ENCODE measurements at regions not wholly inside any gene's neighbourhood (a gene's known extent, or its start where the extent isn't known, plus 50 kb on each side); places are given as distances from the start of the nearest gene placed in this dataset.

DNA sequence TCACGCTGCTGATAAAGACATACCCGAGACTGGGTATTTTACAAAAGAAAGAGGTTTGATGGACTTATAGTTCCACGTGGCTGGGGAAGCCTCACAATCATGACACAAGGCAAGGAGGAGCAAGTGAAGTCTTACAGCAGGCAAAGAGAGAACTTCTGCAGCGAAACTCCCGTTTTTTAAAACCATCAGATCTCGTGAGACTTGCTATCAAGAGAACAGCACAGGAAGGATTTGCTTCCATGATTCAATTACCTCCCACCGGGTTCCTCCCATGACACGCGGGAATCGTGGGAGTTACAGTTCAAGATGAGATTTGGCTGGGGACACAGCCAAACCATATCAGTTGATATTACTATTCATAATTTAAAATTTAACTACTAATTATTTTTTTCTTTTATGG, 157.3 kb upstream of the ATXN1 start:
- Histone ChIP-seq H3K9me3 (no peaks in the 10 kb centered on the region; the same call in 2 of the 3 replicates), H3K27ac (no peak overlapping the region), H3K4me1 (no peaks in the 10 kb centered on the region), H3K4me2 (no peak overlapping the region), H3K4me3 (no peak overlapping the region)
- TF ChIP-seq TFCP2L1 (CRISPR knock-in tag; IDR thresholded peaks at IDR 0.05) (no peak), SREBF2 (IDR thresholded peaks at IDR 0.05) (no peak), MAZ (IDR thresholded peaks at IDR 0.05; ENCODE audit: borderline replicate concordance, low read depth, low read length) (no peak), CHD4 (IDR thresholded peaks at IDR 0.05; ENCODE audit: borderline replicate concordance) (no peak), HOXB5 (CRISPR knock-in tag; IDR thresholded peaks at IDR 0.05) (no peak), NPAS2 (CRISPR knock-in tag; IDR thresholded peaks at IDR 0.05; ENCODE audit: borderline replicate concordance) (no peak), KDM5A (IDR thresholded peaks at IDR 0.05) (no peak), FOXS1 (CRISPR knock-in tag; IDR thresholded peaks at IDR 0.05) (no peak), ZC3H11A (IDR thresholded peaks at IDR 0.05) (no peak), EHMT2 (IDR thresholded peaks at IDR 0.05; ENCODE audit: low read depth) (no peak), EP300 (IDR thresholded peaks at IDR 0.05) (no peak), KDM1A (IDR thresholded peaks at IDR 0.05; ENCODE audit: low read depth) (no peak), ZSCAN20 (CRISPR knock-in tag; IDR thresholded peaks at IDR 0.05) (no peak), CEBPB (IDR thresholded peaks at IDR 0.05) (no peak), RARB (CRISPR knock-in tag; IDR thresholded peaks at IDR 0.05) (no peak), NR3C1 (IDR thresholded peaks at IDR 0.05) (no peak), RAD21 (conservative IDR thresholded peaks at IDR 0.05 in 1 of 2, IDR thresholded peaks at IDR 0.05 in 1 of 2) (no peak)
- TF ChIP-seq, protein P1, sequence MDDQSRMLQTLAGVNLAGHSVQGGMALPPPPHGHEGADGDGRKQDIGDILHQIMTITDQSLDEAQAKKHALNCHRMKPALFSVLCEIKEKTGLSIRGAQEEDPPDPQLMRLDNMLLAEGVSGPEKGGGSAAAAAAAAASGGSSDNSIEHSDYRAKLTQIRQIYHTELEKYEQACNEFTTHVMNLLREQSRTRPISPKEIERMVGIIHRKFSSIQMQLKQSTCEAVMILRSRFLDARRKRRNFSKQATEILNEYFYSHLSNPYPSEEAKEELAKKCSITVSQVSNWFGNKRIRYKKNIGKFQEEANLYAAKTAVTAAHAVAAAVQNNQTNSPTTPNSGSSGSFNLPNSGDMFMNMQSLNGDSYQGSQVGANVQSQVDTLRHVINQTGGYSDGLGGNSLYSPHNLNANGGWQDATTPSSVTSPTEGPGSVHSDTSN (IDR thresholded peaks at IDR 0.05): no peak
- TF ChIP-seq, protein P2, sequence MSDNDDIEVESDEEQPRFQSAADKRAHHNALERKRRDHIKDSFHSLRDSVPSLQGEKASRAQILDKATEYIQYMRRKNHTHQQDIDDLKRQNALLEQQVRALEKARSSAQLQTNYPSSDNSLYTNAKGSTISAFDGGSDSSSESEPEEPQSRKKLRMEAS (IDR thresholded peaks at IDR 0.05): no peak
- TF ChIP-seq, protein P3, sequence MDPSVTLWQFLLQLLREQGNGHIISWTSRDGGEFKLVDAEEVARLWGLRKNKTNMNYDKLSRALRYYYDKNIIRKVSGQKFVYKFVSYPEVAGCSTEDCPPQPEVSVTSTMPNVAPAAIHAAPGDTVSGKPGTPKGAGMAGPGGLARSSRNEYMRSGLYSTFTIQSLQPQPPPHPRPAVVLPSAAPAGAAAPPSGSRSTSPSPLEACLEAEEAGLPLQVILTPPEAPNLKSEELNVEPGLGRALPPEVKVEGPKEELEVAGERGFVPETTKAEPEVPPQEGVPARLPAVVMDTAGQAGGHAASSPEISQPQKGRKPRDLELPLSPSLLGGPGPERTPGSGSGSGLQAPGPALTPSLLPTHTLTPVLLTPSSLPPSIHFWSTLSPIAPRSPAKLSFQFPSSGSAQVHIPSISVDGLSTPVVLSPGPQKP (IDR thresholded peaks at IDR 0.05; ENCODE audit: low read depth, low read length): no peak
- WGBS (ENCODE audit: missing lambda C conversion rate): 70% methylated on average over 10 of the region's 10 CpGs
- no peak for FAIRE-seq
- CTCF ChIA-PET: no interaction called here
- POLR2A ChIA-PET: no interaction called here
- DNase-seq (ENCODE audit: low read depth in 1 of 2, low spot score in 1 of 2): peak in 1 of 2 experiments; percentile 5
- no peak for ATAC-seq

DNA sequence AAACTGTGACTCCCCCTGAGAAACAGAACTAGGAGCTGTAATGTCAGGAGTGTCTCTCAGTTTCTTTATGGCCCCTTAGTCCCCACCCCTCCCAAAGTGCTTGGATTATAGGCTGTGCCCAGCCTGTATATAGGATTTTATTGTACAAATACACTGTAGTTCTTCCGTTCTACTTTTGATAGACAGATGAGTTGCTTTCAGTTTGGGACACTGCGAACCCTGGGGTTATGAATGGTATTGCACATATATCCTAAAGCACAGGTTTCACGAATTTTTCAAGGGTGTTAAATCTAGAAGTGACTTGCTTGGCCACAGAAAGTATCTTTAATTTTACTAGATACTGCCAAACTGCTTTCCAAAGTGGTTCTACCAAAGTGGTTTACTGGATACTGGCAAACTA, 152.9 kb upstream of the ATXN1 start:
- Histone ChIP-seq H3K9me3 (peaks cover 3% of the 10 kb centered on the region; the same call in 1 of the 3 replicates), H3K4me1 (no peaks in the 10 kb centered on the region), H3K27ac (no peak overlapping the region), H3K4me2 (no peak overlapping the region), H3K4me3 (no peak overlapping the region)
- CTCF ChIA-PET: no interaction called here
- 38% methylated on average over 3 of the region's 3 CpGs for WGBS (ENCODE audit: missing lambda C conversion rate)
- POLR2A ChIA-PET: no interaction called here
- FAIRE-seq: no peak
- DNase-seq (ENCODE audit: low read depth in 1 of 2, low spot score in 1 of 2): no peak
- ATAC-seq: no peak
- TF ChIP-seq FOSB (CRISPR knock-in tag; IDR thresholded peaks at IDR 0.05): no peak
- TF ChIP-seq RNF2 (IDR thresholded peaks at IDR 0.05; ENCODE audit: borderline replicate concordance, low read depth): no peak
- TF ChIP-seq GATA3 (IDR thresholded peaks at IDR 0.05; ENCODE audit: borderline replicate concordance): no peak
- TF ChIP-seq, protein P4, sequence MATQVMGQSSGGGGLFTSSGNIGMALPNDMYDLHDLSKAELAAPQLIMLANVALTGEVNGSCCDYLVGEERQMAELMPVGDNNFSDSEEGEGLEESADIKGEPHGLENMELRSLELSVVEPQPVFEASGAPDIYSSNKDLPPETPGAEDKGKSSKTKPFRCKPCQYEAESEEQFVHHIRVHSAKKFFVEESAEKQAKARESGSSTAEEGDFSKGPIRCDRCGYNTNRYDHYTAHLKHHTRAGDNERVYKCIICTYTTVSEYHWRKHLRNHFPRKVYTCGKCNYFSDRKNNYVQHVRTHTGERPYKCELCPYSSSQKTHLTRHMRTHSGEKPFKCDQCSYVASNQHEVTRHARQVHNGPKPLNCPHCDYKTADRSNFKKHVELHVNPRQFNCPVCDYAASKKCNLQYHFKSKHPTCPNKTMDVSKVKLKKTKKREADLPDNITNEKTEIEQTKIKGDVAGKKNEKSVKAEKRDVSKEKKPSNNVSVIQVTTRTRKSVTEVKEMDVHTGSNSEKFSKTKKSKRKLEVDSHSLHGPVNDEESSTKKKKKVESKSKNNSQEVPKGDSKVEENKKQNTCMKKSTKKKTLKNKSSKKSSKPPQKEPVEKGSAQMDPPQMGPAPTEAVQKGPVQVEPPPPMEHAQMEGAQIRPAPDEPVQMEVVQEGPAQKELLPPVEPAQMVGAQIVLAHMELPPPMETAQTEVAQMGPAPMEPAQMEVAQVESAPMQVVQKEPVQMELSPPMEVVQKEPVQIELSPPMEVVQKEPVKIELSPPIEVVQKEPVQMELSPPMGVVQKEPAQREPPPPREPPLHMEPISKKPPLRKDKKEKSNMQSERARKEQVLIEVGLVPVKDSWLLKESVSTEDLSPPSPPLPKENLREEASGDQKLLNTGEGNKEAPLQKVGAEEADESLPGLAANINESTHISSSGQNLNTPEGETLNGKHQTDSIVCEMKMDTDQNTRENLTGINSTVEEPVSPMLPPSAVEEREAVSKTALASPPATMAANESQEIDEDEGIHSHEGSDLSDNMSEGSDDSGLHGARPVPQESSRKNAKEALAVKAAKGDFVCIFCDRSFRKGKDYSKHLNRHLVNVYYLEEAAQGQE (IDR thresholded peaks at IDR 0.05): no peak
- no peak for TF ChIP-seq ZSCAN20 (CRISPR knock-in tag; IDR thresholded peaks at IDR 0.05)
- no peak for TF ChIP-seq CHD2 (IDR thresholded peaks at IDR 0.05; ENCODE audit: low read length, partially characterized antibody)
- TF ChIP-seq EHF (CRISPR knock-in tag; IDR thresholded peaks at IDR 0.05): no peak
- no peak for TF ChIP-seq PHF8 (IDR thresholded peaks at IDR 0.05; ENCODE audit: borderline replicate concordance, low read depth)
- no peak for TF ChIP-seq HOXB13 (CRISPR knock-in tag; IDR thresholded peaks at IDR 0.05; ENCODE audit: low read depth)
- TF ChIP-seq, protein P5, sequence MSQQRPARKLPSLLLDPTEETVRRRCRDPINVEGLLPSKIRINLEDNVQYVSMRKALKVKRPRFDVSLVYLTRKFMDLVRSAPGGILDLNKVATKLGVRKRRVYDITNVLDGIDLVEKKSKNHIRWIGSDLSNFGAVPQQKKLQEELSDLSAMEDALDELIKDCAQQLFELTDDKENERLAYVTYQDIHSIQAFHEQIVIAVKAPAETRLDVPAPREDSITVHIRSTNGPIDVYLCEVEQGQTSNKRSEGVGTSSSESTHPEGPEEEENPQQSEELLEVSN (IDR thresholded peaks at IDR 0.05; ENCODE audit: borderline replicate concordance, low read depth): no peak
- TF ChIP-seq POLR2AphosphoS2 (conservative IDR thresholded peaks at IDR 0.05; ENCODE audit: low read length): no peak
- no peak for TF ChIP-seq NPAS2 (CRISPR knock-in tag; IDR thresholded peaks at IDR 0.05; ENCODE audit: borderline replicate concordance)
- no peak for TF ChIP-seq RAD21 (conservative IDR thresholded peaks at IDR 0.05 in 1 of 2, IDR thresholded peaks at IDR 0.05 in 1 of 2)
- no peak for TF ChIP-seq ZFP36 (IDR thresholded peaks at IDR 0.05; ENCODE audit: borderline replicate concordance, partially characterized antibody)
- no peak for TF ChIP-seq HEYL (CRISPR knock-in tag; IDR thresholded peaks at IDR 0.05)
